A549 (cell line): ENCODE measurements at regions not wholly inside any gene's neighbourhood (a gene's known extent, or its start where the extent isn't known, plus 50 kb on each side); places are given as distances from the start of the nearest gene placed in this dataset.

Source experiments
- CHD4 ChIP-seq: fragments of 200-600 bp; sonication (generic); IDR thresholded peaks from 2 replicates; pipeline ENCODE4 v1.6.1; 2016; ENCODE audit warnings: antibody characterized with exemption, mild to moderate bottlenecking, borderline replicate concordance
- CTCF ChIP-seq: fragments of >200 bp; sonication (Bioruptor Twin); formaldehyde crosslinking; IDR thresholded peaks from 3 replicates; pipeline ENCODE4 v1.5.1; 2016
- EP300 ChIP-seq, 2 experiments: fragments of >200 bp; sonication (Bioruptor Twin); formaldehyde crosslinking; IDR thresholded peaks; 2 replicates in 1 of 2; 3 replicates in 1 of 2; pipeline ENCODE4 v1.6.1; 2016 to 2017
- ESRRA ChIP-seq: fragments of 150-350 bp; IDR thresholded peaks from 2 replicates; pipeline ENCODE4 v1.6.1; 2014; ENCODE audit warnings: mild to moderate bottlenecking, low read length, borderline replicate concordance
- HDAC2 ChIP-seq: fragments of 200-600 bp; sonication (generic); IDR thresholded peaks from 2 replicates; pipeline ENCODE4 v1.6.1; 2016
- MAFK ChIP-seq: fragments of 450-650 bp; IDR thresholded peaks from 2 replicates; pipeline ENCODE4 v1.6.1; 2014; ENCODE audit not compliant: partially characterized antibody
- NR3C1 ChIP-seq: fragments of >200 bp; sonication (Bioruptor Twin); formaldehyde crosslinking; IDR thresholded peaks from 3 replicates; pipeline ENCODE4 v1.6.1; 2017
- POLR2A ChIP-seq: IDR thresholded peaks from 2 replicates; pipeline ENCODE4 v1.6.1; 2012; ENCODE audit warnings: mild to moderate bottlenecking, low read length
- RAD21 ChIP-seq, 2 experiments: fragments of >200 bp in 1 of 2; sonication (Bioruptor Twin) in 1 of 2; formaldehyde crosslinking in 1 of 2; IDR thresholded peaks in 1 of 2; conservative IDR thresholded peaks in 1 of 2; 2 replicates in 1 of 2; 3 replicates in 1 of 2; pipeline ENCODE4 v1.6.1; 2012 to 2018; ENCODE audit warnings: inconsistent platforms in 1 of 2
- SMC3 ChIP-seq: fragments of >200 bp; sonication (Bioruptor Twin); formaldehyde crosslinking; IDR thresholded peaks from 3 replicates; pipeline ENCODE4 v1.6.1; 2018; ENCODE audit warnings: inconsistent platforms
- USF2 ChIP-seq: fragments of 450-650 bp; IDR thresholded peaks from 2 replicates; pipeline ENCODE4 v1.6.1; 2014; ENCODE audit warnings: antibody characterized with exemption

DNA sequence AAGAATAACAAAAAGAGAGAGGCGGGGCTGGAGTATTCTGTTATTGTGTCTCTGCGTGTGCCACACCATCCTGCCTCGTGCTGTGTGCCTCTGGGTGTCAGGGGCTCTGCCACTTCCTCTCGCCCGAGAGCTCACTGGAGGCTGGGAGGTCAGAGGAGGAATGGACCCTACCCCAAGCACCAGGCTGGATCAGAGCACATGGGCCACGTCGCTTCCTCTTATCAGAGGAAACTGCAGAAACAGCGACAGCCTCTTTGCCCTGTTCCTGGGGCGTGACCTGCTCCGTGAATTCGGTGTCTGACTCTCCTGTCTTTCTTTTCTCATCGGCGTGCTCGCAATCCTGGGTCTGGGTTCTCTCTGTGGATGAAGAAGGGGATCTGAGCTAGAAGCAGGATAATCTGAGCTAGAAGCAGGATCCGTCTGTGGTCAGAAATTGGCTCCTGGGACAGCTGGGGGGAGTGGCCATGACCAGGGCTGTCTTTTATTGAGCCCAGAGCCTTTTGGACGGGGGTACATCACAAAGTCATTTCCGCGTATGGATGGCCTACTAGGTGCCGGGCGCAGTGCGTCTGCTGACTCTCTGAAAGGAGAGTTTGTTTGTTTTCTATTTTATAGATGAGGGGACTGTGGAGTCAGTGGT, 150.3 kb upstream of the COL5A1 start:
- TF ChIP-seq EP300 (IDR thresholded peaks at IDR 0.05) = no peak
- TF ChIP-seq SMC3 = no peak
- no peak for TF ChIP-seq POLR2A
- TF ChIP-seq ESRRA = no peak
- no peak for TF ChIP-seq CTCF
- no peak for TF ChIP-seq RAD21 (conservative IDR thresholded peaks at IDR 0.05 in 1 of 2, IDR thresholded peaks at IDR 0.05 in 1 of 2)
- no peak for TF ChIP-seq HDAC2
- TF ChIP-seq USF2 = no peak
- TF ChIP-seq MAFK = no peak
- no peak for TF ChIP-seq NR3C1
- TF ChIP-seq CHD4 = no peak
